ENCODE measurements at regions not wholly inside any gene's neighbourhood (a gene's known extent, or its start where the extent isn't known, plus 50 kb on each side); places are given as distances from the start of the nearest gene placed in this dataset.

DNA sequence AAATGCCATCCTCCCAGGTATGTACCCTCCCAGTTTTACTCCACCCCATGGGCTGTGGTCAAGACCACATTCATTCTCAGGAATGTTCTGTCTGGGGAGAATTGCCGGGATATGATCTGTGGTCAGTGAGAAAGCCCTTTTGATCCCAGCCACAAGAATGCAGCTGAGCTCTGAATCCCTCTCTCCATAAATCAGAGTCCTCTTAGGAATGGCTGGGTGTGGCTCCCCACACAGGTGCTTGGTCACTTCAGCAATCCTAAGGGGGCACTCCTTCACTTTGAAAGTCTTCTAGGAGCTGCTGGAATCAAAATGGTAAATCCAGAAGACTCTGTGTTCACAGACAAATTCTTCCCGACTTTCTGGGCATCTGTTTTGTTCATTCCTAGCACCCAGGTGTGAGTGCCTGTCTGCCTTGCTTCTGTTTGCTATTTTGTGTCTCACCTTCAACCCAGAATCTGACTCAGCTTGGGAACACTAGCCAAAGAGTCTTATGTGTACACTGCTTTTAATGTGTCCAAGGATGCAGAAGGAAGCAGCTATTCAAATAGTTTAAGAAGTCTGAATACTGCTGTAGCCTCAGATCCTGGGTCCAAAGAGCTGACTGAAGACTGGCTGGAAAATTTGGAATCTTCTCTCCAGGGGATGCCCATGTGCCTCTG lies 144.6 kb upstream of the CDKN3 start:
- no peak overlapping the region for H3K4me3 ChIP-seq
- no peaks in the 10 kb centered on the region for H3K36me3 ChIP-seq (ENCODE audit: low read depth)
- H3K9ac ChIP-seq: no peak overlapping the region
- H3K9me2 ChIP-seq (ENCODE audit: insufficient read depth): no peaks in the 10 kb centered on the region
- peaks cover 46% of the 10 kb centered on the region for H3K4me1 ChIP-seq (ENCODE audit: insufficient read depth)
- TF ChIP-seq EZH2phosphoT487 (IDR thresholded peaks at IDR 0.05; ENCODE audit: insufficient read depth, low read depth) (peak; percentile 82; the same call in 1 of the 2 replicates), EZH2 (IDR thresholded peaks at IDR 0.05; ENCODE audit: insufficient read depth, poor library complexity, severe bottlenecking) (no peak)
- H3K9me3 ChIP-seq (ENCODE audit: low read depth): no peaks in the 10 kb centered on the region
- no peaks in the 10 kb centered on the region for H3K27me3 ChIP-seq (replicated peaks; ENCODE audit: insufficient read depth)
- peak; percentile 76 for DNase-seq
- peak overlapping the region; percentile 51 for H3K4me2 ChIP-seq (ENCODE audit: unreplicated experiment)
- no peaks in the 10 kb centered on the region for H3K79me2 ChIP-seq (ENCODE audit: insufficient read depth)
- no peak overlapping the region for H2AFZ ChIP-seq
- no peaks in the 10 kb centered on the region for H4K20me1 ChIP-seq (ENCODE audit: insufficient read depth)
- in situ Hi-C loops (cut with MboI): no loop called here
- WGBS, 2 experiments (ENCODE audit: low coverage in 1 of 2, low lambda C conversion rate in 2 of 2, missing lambda C conversion rate in 2 of 2): 28 to 33% methylated on average over 2 of the region's 2 CpGs
- H3K27ac ChIP-seq: no peak overlapping the region
- peaks cover 35% of the 10 kb centered on the region for H3F3A ChIP-seq (ENCODE audit: insufficient read depth)

DNA sequence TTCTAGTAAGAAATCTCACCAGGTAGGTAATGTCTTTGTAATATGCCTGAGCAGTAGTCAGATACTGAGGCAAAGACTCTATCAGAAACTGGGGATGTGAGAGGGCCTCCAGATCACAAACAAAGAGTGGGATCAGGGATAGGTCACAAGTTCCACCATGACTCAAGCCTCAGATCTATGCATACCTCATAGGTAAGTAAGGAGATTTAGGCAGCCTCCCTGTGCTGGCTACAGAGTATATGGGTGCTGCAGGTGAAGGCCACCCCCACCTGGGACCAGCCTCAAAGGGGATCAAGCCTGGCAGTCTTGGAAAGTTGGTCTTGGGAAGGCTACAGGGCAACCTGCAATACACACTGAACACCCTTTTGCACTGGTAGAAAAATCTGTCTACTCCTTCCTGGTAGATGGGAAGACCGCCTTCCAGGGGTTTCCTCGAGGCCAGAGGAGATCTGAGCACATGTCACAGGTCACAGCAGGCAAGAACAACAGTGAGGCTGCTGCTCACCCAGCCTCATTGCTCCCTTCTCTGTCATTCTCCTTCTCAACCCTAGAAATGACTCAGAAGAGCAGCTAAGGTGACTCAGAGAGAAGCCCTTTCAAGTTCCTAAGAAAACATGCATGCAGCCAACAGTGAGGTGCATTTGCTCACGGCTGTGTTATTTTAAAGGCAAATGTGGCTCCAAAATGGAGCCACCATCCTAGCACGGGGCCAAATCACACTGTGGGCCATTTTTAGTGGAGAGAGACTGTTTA lies 143.4 kb upstream of the CDKN3 start:
- peaks cover 35% of the 10 kb centered on the region for H3F3A ChIP-seq (ENCODE audit: insufficient read depth)
- DNase-seq: peak; percentile 95
- H2AFZ ChIP-seq: no peak overlapping the region
- H3K27ac ChIP-seq: peak overlapping the region; percentile 11; the same call in 1 of the 2 replicates
- in situ Hi-C loops (cut with MboI): no loop called here
- no peaks in the 10 kb centered on the region for H3K9me2 ChIP-seq (ENCODE audit: insufficient read depth)
- no peaks in the 10 kb centered on the region for H3K27me3 ChIP-seq (replicated peaks; ENCODE audit: insufficient read depth)
- no peaks in the 10 kb centered on the region for H3K36me3 ChIP-seq (ENCODE audit: low read depth)
- H3K9ac ChIP-seq: no peak overlapping the region
- no peaks in the 10 kb centered on the region for H4K20me1 ChIP-seq (ENCODE audit: insufficient read depth)
- WGBS, 2 experiments (ENCODE audit: low coverage in 1 of 2, low lambda C conversion rate in 2 of 2, missing lambda C conversion rate in 2 of 2): 16 to 19% methylated on average over 4 of the region's 4 CpGs
- H3K4me1 ChIP-seq (ENCODE audit: insufficient read depth): peaks cover 48% of the 10 kb centered on the region
- H3K9me3 ChIP-seq (ENCODE audit: low read depth): no peaks in the 10 kb centered on the region
- H3K4me3 ChIP-seq: no peak overlapping the region
- no peaks in the 10 kb centered on the region for H3K79me2 ChIP-seq (ENCODE audit: insufficient read depth)
- H3K4me2 ChIP-seq (ENCODE audit: unreplicated experiment): peak overlapping the region; percentile 6
- no peak for TF ChIP-seq EZH2phosphoT487 (IDR thresholded peaks at IDR 0.05; ENCODE audit: insufficient read depth, low read depth)
- no peak for TF ChIP-seq EZH2 (IDR thresholded peaks at IDR 0.05; ENCODE audit: insufficient read depth, poor library complexity, severe bottlenecking)

DNA sequence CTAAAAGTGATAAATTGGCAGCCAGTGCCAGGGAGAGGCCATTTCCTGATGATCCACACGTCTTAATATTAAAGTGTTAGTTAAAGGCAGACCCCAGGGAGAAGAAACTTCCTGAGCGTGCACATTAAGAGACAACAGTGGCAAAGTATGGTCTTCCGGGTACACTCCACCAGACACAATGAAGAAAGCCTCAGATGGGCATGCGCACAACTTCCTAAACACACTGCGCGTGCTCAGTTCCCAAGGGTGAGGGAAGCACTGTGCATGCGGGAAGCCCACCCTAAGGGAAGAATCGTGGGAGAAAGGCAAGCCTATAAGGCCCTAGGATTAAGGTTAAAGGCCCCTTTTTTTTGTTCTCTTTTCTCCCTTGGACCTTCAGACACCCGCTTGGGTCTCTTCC lies 140.7 kb upstream of the CDKN3 start:
- Histone ChIP-seq H3K9me3 (ENCODE audit: low read depth) (no peaks in the 10 kb centered on the region), H3K4me1 (ENCODE audit: insufficient read depth) (peaks cover 46% of the 10 kb centered on the region), H3K4me3 (no peak overlapping the region), H4K20me1 (ENCODE audit: insufficient read depth) (no peaks in the 10 kb centered on the region), H3F3A (ENCODE audit: insufficient read depth) (peaks cover 35% of the 10 kb centered on the region), H3K27me3 (replicated peaks; ENCODE audit: insufficient read depth) (0 out of 2 replicates have a peak, but pooled peaks cover under 1% of the 10 kb centered on the region), H3K27ac (no peak overlapping the region), H3K36me3 (ENCODE audit: low read depth) (no peaks in the 10 kb centered on the region), H2AFZ (no peak overlapping the region), H3K9me2 (ENCODE audit: insufficient read depth) (no peaks in the 10 kb centered on the region), H3K4me2 (ENCODE audit: unreplicated experiment) (no peak overlapping the region), H3K79me2 (ENCODE audit: insufficient read depth) (no peaks in the 10 kb centered on the region), H3K9ac (no peak overlapping the region)
- in situ Hi-C loops (cut with MboI): no loop called here
- 78 to 85% methylated on average over 9 of the region's 9 CpGs for WGBS, 2 experiments (ENCODE audit: low coverage in 1 of 2, low lambda C conversion rate in 2 of 2, missing lambda C conversion rate in 2 of 2)
- TF ChIP-seq EZH2phosphoT487 (IDR thresholded peaks at IDR 0.05; ENCODE audit: insufficient read depth, low read depth) (no peak), EZH2 (IDR thresholded peaks at IDR 0.05; ENCODE audit: insufficient read depth, poor library complexity, severe bottlenecking) (no peak)
- DNase-seq: no peak

GRCh38 chr14:54257424-54257823 lies 139.4 kb upstream of the CDKN3 start:
- Histone ChIP-seq H3K4me3 (no peak overlapping the region), H3K27me3 (replicated peaks; ENCODE audit: insufficient read depth) (0 out of 2 replicates have a peak, but pooled peaks cover 8% of the 10 kb centered on the region), H3K9me3 (ENCODE audit: low read depth) (no peaks in the 10 kb centered on the region), H3K4me1 (ENCODE audit: insufficient read depth) (peaks cover 33% of the 10 kb centered on the region), H4K20me1 (ENCODE audit: insufficient read depth) (no peaks in the 10 kb centered on the region), H3K79me2 (ENCODE audit: insufficient read depth) (no peaks in the 10 kb centered on the region), H3K9ac (no peak overlapping the region), H3K9me2 (ENCODE audit: insufficient read depth) (no peaks in the 10 kb centered on the region), H3K27ac (no peak overlapping the region), H2AFZ (no peak overlapping the region), H3F3A (ENCODE audit: insufficient read depth) (peaks cover 28% of the 10 kb centered on the region; the same call in 1 of the 2 replicates), H3K4me2 (ENCODE audit: unreplicated experiment) (peak overlapping the region; percentile 5), H3K36me3 (ENCODE audit: low read depth) (no peaks in the 10 kb centered on the region)
- in situ Hi-C loops (cut with MboI): no loop called here
- TF ChIP-seq EZH2phosphoT487 (IDR thresholded peaks at IDR 0.05; ENCODE audit: insufficient read depth, low read depth) (no peak), EZH2 (IDR thresholded peaks at IDR 0.05; ENCODE audit: insufficient read depth, poor library complexity, severe bottlenecking) (no peak)
- 68 to 83% methylated on average over 3 of the region's 3 CpGs for WGBS, 2 experiments (ENCODE audit: low coverage in 1 of 2, low lambda C conversion rate in 2 of 2, missing lambda C conversion rate in 2 of 2)
- DNase-seq: no peak

Measured in GM23248 (cell line).